CD1c-positive myeloid dendritic cell (primary cell): ENCODE measurements at regions not wholly inside any gene's neighbourhood (a gene's known extent, or its start where the extent isn't known, plus 50 kb on each side); places are given as distances from the start of the nearest gene placed in this dataset.
"Not testable (repeated sequence)": the region's sequence is repeated elsewhere in the genome, so short reads cannot be mapped to it uniquely, and the experiment has no call there.

ENCODE experiments used
- DNase-seq: peaks from one replicate; pipeline ENCODE4 v3.0.0-alpha.2; 2016; ENCODE audit errors: extremely low spot score

- DNase-seq = no peak
Observed at GRCh38 chr18:29373000-29373399, 1196.1 kb upstream of the CDH2 start.

GRCh38 chr18:29361843-29362242 is 1184.9 kb upstream of the CDH2 start:
- no peak for DNase-seq

- DNase-seq = not testable (repeated sequence)
Observed at GRCh38 chr18:29360659-29361058, 1183.7 kb upstream of the CDH2 start.

GRCh38 chr18:29359222-29359621 is 1182.3 kb upstream of the CDH2 start:
- not testable (repeated sequence) for DNase-seq

- no peak for DNase-seq
Observed at GRCh38 chr18:29351171-29351570, 1174.2 kb upstream of the CDH2 start.

GRCh38 chr18:29328932-29329331 is 1152.0 kb upstream of the CDH2 start:
- DNase-seq = no peak

- no peak for DNase-seq
Observed at GRCh38 chr18:29326214-29326613, 1149.3 kb upstream of the CDH2 start.

GRCh38 chr18:29321561-29321960 is 1144.6 kb upstream of the CDH2 start:
- no peak for DNase-seq

GRCh38 chr18:29313312-29313711 is 1136.4 kb upstream of the CDH2 start:
- DNase-seq = no peak

- DNase-seq = no peak
Observed at GRCh38 chr18:29311580-29311979, 1134.7 kb upstream of the CDH2 start.

GRCh38 chr18:29309366-29309765 is 1132.4 kb upstream of the CDH2 start:
- no peak for DNase-seq

GRCh38 chr18:29307982-29308381 is 1131.1 kb upstream of the CDH2 start:
- DNase-seq = no peak

GRCh38 chr18:29307231-29307630 is 1130.3 kb upstream of the CDH2 start:
- no peak for DNase-seq

GRCh38 chr18:29305516-29305915 is 1128.6 kb upstream of the CDH2 start:
- DNase-seq = no peak

- DNase-seq = no peak
Observed at GRCh38 chr18:29301048-29301447, 1124.1 kb upstream of the CDH2 start.

- no peak for DNase-seq
Observed at GRCh38 chr18:29285471-29285870, 1108.5 kb upstream of the CDH2 start.

- no peak for DNase-seq
Observed at GRCh38 chr18:29271501-29271900, 1094.6 kb upstream of the CDH2 start.

- no peak for DNase-seq
Observed at GRCh38 chr18:29259838-29260237, 1082.9 kb upstream of the CDH2 start.

- DNase-seq = no peak
Observed at GRCh38 chr18:29254123-29254522, 1077.2 kb upstream of the CDH2 start.

- DNase-seq = no peak
Observed at GRCh38 chr18:29251681-29252080, 1074.8 kb upstream of the CDH2 start.

GRCh38 chr18:29250843-29251242 is 1073.9 kb upstream of the CDH2 start:
- no peak for DNase-seq

- DNase-seq = peak; percentile 7
Observed at GRCh38 chr18:29250259-29250658, 1073.3 kb upstream of the CDH2 start.

- DNase-seq = no peak
Observed at GRCh38 chr18:29248805-29249204, 1071.9 kb upstream of the CDH2 start.

- DNase-seq = no peak
Observed at GRCh38 chr18:29241199-29241598, 1064.3 kb upstream of the CDH2 start.

GRCh38 chr18:29234751-29235150 is 1057.8 kb upstream of the CDH2 start:
- no peak for DNase-seq
